Muscle of back (tissue), 3 donors: ENCODE measurements at regions not wholly inside any gene's neighbourhood (a gene's known extent, or its start where the extent isn't known, plus 50 kb on each side); places are given as distances from the start of the nearest gene placed in this dataset.

Experiments
- DNase-seq, 3 donors: peaks; one replicate each; pipeline versions ENCODE4 v3.0.0 to v3.0.0-alpha.2; 2013

- no peak for DNase-seq
These were observed 57.0 kb upstream of the PLAC8 start for GRCh38 chr4:83171436-83172039.

DNA sequence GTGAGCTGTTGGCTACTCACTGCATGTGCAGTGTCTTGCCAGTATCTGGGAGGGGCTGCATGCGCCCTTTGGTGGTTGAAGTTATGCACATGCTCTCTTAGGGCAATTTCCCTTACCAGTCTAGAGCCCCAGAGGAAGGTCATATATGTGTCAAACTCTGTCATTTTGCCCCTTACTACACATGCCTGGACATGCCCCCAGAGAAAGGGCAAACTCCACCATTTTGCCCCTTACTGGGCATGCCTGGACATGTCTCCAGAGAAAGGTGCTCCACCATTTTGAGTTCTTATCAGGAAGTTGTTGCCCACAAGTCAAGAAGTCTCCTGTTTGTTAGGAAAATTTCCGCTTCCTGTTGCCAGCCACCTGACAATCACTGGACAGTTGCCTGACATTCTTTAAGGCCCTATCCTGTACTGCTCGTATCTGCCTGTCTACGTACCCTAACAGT, 56.4 kb upstream of the PLAC8 start:
- no peak for DNase-seq
